Islet of Langerhans (tissue), 1 donor: ENCODE measurements at regions not wholly inside any gene's neighbourhood (a gene's known extent, or its start where the extent isn't known, plus 50 kb on each side); places are given as distances from the start of the nearest gene placed in this dataset.
"Not testable (repeated sequence)": the region's sequence is repeated elsewhere in the genome, so short reads cannot be mapped to it uniquely, and the experiment has no call there.

ENCODE experiments used
- FAIRE-seq: peaks from one replicate; lab custom pipeline; 2011; peaks lifted over from hg19 to GRCh38; lab: Jason Lieb, UNC

GRCh38 chr3:6601374-6601773, 259.5 kb upstream of the GRM7 start:
- FAIRE-seq = no peak

GRCh38 chr3:6602329-6602728, 258.6 kb upstream of the GRM7 start:
- no peak for FAIRE-seq

DNA sequence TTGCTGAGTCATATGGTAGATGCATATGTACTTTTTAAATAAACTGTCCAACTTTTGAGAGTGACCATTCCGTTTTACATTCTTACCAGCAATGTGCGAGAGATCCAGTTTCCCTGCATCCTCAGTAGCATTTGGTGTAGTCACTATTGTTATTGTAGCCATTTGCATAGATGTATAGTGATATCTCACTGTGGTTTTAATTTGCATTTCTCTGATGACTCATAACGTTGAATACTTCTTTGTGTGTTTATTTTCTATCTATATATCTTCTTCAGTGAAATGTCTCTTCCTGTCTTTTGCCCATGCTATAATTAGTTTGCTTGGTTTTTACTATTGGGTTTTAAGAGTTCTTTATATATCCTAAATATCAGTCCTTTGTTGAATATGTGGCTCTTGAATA, 255.7 kb upstream of the GRM7 start:
- no peak for FAIRE-seq

DNA sequence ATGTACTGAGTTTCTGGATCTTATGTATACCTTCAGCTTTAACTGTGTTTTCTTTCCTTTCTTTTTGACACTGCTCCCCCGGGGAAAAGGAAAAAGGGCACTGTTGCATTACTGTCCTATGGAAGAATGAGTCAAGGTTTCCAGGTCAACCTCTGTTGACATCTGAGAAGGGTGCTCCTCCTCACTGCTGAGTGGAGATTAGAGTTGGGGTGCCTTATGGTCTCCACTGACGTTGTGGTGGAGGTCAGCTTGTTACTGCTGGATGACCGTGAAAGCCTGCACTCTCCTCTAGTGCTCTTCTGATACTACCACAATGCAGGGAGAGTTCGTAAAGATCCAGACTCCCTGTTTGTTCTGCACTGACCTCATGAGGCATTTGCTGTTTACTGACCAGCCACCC, 252.1 kb upstream of the GRM7 start:
- FAIRE-seq = no peak

- no peak for FAIRE-seq
These were observed 248.8 kb upstream of the GRM7 start for GRCh38 chr3:6612034-6612616.

GRCh38 chr3:6622260-6622659, 238.7 kb upstream of the GRM7 start:
- FAIRE-seq = no peak

DNA sequence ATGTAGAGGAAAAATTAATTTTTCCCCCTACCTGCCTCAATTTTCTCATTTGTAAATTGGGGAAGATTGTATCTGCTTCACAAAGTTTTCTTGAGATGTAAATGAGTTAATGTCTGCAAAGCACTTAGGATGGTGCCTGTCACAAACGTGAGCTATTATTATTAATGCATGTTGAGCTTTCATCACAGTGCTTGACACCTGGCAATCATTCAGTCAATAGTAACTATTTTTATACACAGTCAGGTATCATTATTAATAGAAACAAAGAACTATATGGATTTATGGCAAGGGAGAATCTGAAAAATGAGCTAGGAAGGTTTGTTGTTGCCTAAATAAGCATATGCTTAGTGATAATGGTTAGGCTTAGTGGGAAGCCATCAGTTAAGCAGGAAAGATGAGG, 238.2 kb upstream of the GRM7 start:
- no peak for FAIRE-seq

- FAIRE-seq = no peak
These were observed 229.5 kb upstream of the GRM7 start for GRCh38 chr3:6631376-6631775.

- no peak for FAIRE-seq
These were observed 220.0 kb upstream of the GRM7 start for GRCh38 chr3:6640907-6641306.

DNA sequence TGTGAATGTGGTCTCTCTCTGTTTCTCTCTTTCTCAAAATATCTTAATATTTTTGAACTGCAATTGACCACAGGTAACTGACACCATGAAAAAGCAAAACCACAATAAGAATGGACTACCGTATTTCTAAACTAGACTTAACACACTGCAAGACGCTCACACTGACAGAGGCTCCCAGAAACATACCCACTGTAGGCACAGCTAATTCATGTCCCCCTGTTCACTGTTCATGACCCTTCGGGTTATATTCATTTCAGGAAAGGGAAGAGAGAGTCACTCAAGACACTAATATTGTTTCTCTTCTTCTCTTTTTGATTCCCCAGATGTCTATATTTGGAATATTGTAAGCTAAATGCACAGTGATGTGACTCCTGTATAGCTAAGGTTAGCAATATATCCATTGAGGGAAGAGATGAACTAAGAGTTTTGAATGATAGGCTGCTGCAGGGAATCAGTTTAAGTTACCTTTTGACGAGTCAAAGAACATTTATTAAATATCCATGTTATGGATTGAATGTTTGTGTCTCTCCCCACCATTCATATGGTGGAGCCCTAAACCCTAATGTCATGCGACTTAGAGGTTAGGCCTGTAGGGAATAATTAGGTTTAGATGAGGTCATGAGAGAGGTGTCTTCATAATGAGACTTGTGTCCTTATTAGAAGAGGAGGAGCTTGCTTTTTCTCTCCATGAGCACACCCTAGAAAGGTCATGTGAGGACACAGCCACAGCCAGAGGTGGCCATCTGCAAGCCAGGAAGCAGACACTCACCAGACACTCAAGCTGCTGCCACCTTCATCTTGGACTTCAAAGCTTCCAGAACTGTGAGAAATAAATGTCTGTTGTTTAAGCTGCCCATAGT, 216.6 kb upstream of the GRM7 start:
- FAIRE-seq = no peak

DNA sequence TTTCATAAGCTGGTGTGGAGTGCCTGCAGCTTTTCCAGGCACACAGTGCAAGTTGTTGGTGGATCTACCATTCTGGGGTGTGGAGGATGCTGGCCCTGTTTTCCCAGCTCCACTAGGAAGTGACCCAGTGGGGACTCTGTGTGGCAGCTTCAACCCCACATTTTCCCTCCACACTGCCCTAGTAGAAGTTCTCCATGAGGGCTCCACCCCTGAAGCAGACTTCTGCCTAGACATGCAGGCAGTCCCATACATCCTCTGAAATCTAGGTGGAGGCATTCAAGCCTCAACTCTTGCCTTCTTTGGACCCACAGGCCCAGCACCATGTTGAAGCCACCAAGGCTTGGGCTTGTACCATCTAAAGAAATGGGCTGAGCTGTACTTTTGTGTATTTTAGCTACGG, 206.2 kb upstream of the GRM7 start:
- no peak for FAIRE-seq

DNA sequence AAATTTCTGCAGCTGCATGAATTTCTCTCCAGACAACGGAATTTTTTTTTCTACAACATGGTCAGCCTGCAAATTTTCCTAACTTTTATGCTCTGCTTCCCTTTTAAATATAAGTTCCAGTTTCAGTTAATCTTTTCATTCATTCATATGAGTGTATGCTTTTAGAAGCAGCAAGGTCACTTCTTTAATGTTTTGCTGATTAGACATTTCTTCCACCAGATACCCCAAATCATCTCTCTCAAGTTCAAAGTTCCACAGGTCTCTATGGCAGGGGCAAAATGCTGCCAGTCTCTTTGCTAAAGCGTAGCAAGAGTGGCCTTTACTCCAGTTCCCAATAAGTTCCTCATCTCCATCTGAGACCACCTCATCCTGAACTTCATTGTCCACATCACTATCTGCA, 205.6 kb upstream of the GRM7 start:
- no peak for FAIRE-seq

DNA sequence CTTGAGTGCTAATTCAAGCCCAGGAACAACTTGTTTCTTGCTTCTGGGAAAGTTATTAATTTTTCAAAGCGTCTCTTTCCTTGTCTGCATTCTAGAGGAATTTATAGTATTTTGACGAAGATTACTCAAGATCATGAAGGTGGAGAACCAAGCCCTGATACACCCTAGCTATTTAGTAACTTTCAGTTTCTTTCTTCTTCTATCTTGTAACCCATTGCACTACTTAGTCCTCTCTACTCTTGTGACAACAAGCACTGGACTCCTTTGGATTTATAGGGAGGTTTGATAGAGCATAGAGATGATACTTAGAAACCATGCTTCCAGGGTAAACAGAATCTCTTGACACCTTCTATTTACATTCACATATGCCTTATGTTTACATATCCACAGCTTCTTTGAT, 203.3 kb upstream of the GRM7 start:
- no peak for FAIRE-seq

GRCh38 chr3:6667354-6667753, 193.6 kb upstream of the GRM7 start:
- FAIRE-seq = no peak

GRCh38 chr3:6671363-6671762, 189.6 kb upstream of the GRM7 start:
- no peak for FAIRE-seq

DNA sequence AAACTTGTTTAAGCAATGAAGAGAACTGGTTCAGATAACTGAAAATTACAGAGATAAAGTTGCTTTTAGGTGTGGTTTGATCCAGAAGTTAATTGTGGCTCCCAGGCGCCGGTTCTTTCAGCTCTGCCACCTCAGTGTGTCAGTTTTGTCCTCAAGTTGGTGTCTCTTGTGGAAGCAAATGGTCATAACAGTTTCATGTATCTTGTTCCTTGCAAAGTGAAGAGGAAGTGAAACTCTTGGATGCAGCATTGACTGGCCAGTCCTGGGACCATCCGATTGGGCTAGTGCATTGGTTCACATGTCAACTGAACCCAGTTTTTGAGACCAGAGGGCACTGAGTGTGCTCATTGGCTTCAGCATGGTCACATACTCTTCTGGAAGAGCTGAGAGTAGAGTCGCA, 181.4 kb upstream of the GRM7 start:
- no peak for FAIRE-seq

- no peak for FAIRE-seq
These were observed 180.7 kb upstream of the GRM7 start for GRCh38 chr3:6680119-6680806.

GRCh38 chr3:6697285-6697684, 163.6 kb upstream of the GRM7 start:
- FAIRE-seq = no peak

DNA sequence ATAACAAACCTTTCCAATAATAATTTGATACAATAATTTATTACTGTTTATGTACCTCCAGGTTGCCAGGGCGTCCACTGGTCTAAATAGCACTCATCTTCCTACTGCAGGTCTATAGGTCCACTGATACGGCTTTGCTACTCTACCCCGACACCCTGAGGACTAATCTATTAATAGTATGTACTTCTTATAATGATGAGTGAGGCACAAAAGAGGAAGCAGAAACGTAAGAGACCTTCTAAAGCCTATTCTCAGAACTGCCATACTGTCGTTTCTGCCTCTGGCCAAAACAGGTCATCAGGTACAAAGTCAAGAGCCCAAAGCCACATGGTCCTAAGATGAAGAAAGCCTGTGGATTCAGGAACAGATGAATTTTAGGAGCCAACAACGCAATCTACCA, 163.2 kb upstream of the GRM7 start:
- FAIRE-seq = no peak

DNA sequence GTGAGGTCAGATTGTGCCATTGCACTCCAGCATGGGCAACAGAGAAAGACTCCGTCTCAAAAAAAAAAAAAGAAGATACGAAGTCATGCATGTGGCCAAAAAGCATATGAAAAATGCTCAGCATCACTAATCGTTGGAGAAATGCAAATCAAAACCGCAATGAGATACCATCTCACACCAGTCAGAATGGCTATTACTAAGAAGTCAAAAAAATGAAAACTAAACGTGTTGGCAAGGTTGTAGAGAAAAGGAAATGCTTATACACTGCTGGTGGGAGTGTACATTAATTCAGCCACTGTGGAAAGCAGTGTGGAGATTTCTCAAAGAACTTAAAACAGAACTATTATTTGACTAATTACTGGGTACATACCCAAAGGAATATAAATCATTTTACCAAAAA, 156.1 kb upstream of the GRM7 start:
- not testable (repeated sequence) for FAIRE-seq

- no peak for FAIRE-seq
These were observed 154.1 kb upstream of the GRM7 start for GRCh38 chr3:6706777-6707176.

DNA sequence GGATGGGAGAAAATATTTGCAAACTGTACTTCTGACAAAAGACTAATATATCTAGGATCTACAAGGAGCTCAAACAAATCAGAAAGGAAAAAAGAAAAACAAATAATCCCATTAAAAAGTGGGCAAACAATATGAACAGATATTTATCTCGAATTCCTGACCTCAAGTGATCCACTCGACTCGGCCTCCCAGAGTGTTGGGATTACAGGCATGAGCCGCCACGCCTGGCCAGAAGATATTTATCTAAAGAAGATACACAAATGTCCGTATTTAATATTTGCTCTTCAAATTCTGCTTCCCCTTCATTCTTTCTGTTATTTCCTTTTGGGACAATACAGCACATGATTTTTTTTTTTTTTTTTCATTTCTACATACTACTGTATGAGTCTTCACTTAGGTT, 151.7 kb upstream of the GRM7 start:
- no peak for FAIRE-seq

DNA sequence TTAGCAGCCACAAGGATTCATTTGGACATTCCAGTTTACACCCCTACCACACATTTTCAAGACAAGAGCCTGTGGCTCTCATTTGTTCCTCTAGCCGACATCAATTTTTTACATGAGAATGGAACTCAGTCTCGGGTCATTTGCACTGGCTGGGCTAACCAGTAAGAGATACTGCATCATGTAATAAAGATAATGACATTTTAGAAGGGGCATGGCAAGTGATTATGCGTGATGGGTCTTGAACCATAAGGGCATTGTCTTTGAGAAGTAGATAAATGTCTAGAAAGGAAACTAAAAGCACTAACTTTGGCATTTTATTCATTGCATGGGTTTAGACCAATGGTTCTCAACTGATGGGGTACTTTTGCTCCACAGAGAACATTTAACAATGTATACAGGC, 146.0 kb upstream of the GRM7 start:
- FAIRE-seq = no peak

- FAIRE-seq = no peak
These were observed 144.5 kb upstream of the GRM7 start for GRCh38 chr3:6716420-6716819.
